GM10266 (cell line): ENCODE measurements at regions not wholly inside any gene's neighbourhood (a gene's known extent, or its start where the extent isn't known, plus 50 kb on each side); places are given as distances from the start of the nearest gene placed in this dataset.
"Not testable (repeated sequence)": the region's sequence is repeated elsewhere in the genome, so short reads cannot be mapped to it uniquely, and the experiment has no call there.

Experiments used
- DNase-seq: peaks from one replicate; pipeline ENCODE4 v3.0.0; 2012; ENCODE audit errors: extremely low spot score
- TF ChIP-seq, protein P1 (sequence below): IDR thresholded peaks from 2 replicates; pipeline ENCODE4 v1.5.1; 2012; ENCODE audit warnings: mild to moderate bottlenecking, low read depth; ENCODE audit not compliant: control insufficient read depth, insufficient read depth; ENCODE audit errors: missing control alignments

DNA sequence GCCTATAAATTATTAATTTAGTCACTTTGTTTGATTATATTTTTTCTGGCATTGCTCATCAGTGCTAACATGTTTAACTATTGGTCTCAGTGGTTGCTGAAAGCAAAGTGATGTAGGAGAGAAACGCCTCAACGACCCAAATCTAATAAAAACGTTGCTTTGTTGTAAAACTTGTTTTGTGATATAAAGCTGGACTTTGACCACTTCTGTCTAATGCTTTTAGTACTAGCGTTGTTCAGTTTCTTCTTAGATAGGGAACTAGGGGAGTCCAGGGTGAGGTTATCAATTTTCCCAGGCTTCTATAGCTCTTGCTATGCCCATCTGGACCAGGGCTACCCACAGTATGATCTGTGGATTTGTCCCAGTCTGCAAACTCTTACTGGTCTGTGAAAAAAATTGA, 80.6 kb upstream of the TBC1D5 start:
- TF ChIP-seq, protein P1, sequence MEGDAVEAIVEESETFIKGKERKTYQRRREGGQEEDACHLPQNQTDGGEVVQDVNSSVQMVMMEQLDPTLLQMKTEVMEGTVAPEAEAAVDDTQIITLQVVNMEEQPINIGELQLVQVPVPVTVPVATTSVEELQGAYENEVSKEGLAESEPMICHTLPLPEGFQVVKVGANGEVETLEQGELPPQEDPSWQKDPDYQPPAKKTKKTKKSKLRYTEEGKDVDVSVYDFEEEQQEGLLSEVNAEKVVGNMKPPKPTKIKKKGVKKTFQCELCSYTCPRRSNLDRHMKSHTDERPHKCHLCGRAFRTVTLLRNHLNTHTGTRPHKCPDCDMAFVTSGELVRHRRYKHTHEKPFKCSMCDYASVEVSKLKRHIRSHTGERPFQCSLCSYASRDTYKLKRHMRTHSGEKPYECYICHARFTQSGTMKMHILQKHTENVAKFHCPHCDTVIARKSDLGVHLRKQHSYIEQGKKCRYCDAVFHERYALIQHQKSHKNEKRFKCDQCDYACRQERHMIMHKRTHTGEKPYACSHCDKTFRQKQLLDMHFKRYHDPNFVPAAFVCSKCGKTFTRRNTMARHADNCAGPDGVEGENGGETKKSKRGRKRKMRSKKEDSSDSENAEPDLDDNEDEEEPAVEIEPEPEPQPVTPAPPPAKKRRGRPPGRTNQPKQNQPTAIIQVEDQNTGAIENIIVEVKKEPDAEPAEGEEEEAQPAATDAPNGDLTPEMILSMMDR, result no peak
- no peak for DNase-seq

DNA sequence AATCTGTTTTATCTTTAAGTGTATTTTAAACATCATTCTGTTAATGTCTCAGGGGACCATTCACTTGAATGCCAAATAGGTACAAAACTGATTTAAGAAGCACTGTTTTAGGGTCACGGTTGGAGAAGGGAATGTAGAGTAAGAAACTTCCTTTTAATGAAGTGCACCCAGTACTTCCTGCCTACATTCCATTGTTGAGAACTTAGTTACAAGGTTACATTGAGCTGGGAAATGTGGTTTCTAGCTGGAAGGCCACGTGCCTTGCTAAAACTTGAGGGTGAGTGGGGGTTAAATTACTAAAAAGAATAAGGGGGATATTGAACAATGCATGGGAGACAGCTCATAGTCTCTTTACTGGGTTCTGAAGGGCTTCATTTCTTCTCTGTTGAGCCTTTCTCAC, 78.3 kb upstream of the TBC1D5 start:
- TF ChIP-seq, protein P1, result no peak
- no peak for DNase-seq

DNA sequence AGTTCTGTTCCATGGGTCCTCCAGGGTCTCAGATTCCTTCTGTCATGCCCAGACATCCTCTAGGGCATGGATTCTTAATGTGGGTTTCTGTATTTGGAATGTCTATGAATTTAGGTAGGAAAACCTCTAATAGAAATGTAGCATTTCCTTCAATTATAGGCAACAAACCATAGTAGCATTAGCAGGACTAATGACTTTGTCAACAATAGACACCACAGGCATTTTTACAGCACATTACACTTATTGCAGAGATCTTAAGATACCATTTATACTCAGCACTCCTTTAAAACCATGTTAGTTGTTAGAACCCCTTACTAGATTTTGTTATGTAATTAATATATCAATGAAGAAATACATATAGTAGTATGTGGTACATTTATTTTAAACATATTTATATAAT, 77.8 kb upstream of the TBC1D5 start:
- TF ChIP-seq, protein P1, result no peak
- no peak for DNase-seq

DNA sequence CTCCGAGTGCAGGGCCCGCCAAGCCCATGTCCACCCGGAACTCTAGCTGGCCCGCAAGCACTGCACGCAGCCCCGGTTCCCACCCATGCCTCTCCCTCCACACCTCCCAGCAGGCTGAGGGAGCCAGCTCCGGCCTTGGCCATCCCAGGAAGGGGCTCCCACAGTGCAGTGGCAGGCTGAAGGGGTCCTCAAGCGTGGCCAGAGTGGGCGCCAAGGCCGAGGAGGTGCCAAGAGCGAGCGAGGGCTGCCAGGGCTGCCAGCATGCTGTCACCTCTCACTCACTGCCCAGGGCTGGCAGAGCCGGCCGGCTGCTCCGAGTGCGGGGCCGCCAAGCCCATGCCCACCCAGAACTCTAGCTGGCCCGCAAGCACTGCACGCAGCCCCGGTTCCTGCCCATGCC, 75.5 kb upstream of the TBC1D5 start:
- DNase-seq, result not testable (repeated sequence)

DNA sequence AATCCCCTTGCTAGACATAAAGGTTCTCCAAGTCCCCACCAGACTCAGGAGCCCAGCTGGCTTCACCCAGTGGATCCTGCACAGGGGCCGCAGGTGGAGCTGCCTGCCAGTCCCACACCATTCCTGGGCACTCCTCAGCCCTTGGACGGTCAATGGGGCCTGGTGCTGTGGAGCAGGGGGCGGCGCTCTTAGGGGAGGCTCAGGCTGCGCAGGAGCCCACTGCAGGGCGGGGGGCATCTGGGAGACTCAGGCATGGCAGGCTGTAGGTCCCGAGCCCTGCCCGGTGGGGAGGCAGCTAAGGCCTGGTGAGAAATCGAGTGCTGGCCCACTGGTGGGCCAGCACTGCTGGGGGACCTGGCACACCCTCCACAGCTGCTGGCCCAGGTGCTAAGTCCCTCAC, 75.1 kb upstream of the TBC1D5 start:
- no peak for DNase-seq
- TF ChIP-seq, protein P1, result no peak

DNA sequence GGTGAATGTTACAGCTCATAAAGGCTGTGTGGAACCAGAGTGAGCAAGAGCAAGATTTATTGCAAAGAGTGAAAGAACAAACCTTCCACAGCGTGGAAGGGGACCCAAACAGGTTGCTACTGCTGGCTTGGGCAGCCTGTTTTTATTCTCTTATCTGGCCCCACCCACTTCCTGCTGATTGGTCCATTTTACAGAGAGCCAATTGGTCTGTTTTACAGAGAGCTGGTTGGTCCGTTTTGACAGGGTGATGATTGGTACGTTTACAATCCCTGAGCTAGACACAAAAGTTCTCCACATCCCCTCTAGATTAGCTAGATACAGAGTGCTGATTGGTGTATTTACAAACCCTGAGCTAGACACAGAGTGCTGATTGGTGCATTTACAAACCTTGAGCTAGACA, 74.4 kb upstream of the TBC1D5 start:
- not testable (repeated sequence) for DNase-seq

DNA sequence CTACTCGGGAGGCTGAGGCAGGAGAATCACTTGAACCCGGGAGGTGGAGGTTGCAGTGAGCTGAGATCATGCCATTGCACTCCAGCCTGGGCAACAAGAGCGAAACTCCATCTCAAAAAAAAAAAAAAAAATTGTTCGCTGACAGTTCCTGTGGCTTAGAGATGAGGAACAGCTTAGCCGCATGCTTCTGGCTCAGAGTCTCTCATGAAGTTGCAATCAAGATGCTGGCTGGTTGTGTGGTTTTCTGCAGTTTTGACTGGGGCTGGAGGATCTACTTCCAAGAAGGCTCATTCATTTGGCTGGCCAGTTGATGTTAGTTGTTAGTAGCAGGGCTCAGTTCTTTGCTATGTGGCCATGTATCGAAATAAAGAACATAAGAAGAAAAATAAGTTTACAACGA, 69.9 kb upstream of the TBC1D5 start:
- not testable (repeated sequence) for DNase-seq

DNA sequence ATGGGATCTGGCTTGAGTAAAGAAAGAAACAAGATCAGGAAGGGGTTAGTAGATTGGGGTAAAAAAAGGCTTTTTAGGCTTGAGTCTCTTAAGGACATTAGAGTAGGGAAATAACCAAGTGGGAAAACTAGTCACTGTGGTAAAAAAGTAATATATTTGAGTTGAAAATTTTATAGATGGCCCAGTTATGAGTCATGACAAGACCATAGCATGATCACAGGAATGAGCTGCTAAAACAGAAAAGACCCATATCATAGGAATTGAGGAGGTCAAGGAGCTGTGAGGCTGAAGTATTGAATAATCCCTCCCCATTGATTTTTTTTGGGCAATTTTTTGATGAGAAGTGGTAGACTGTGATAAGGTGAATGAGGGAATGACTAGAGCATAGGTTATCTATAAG, 69.2 kb upstream of the TBC1D5 start:
- DNase-seq, result no peak

DNA sequence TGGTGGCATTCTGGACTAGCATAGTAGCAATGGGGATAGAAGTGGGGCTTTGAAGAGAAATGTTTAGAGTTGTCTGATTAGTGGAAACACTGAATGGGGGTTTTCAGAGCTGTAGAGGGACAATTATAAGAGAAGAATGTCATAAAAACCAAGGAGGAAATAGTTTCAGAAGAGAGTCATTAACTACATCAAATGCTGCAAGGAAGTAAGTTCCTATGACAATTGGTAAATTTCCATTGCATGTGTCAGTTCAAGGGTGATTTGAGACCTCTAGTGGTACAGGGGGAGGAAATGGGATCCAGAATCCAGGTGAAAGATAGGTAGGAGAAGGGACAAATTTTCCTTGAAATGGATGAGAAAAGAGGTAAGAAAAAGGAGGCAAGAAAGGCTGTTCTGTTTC, 68.3 kb upstream of the TBC1D5 start:
- TF ChIP-seq, protein P1, result peak; percentile 25
- DNase-seq, result no peak

More for the DNA sequence above, 69.2 kb upstream of the TBC1D5 start:
- TF ChIP-seq, protein P1, result no peak
